ENCODE measurements at regions not wholly inside any gene's neighbourhood (a gene's known extent, or its start where the extent isn't known, plus 50 kb on each side); places are given as distances from the start of the nearest gene placed in this dataset.

- Histone ChIP-seq H3K27me3 (ENCODE audit: control insufficient read depth, insufficient read depth, low read length) (no peaks in the 10 kb centered on the region), H3K27ac (ENCODE audit: insufficient read depth, low read length, poor library complexity, severe bottlenecking) (no peak overlapping the region), H3K4me1 (ENCODE audit: control insufficient read depth, insufficient read depth, low read length, poor library complexity, severe bottlenecking) (no peaks in the 10 kb centered on the region), H3K4me3 (ENCODE audit: low read depth, low read length) (no peak overlapping the region), H3K36me3 (ENCODE audit: control insufficient read depth, insufficient read depth, low read length) (no peaks in the 10 kb centered on the region), H3K9me3 (ENCODE audit: control insufficient read depth in 2 of 2, low read length in 2 of 2) (no peaks in the 10 kb centered on the region)
- no peaks in the 10 kb centered on the region for H3K4me1 Mint-ChIP-seq
- no peaks in the 10 kb centered on the region for H3K27me3 Mint-ChIP-seq
- no peak overlapping the region for H3K4me3 Mint-ChIP-seq
- H3K9me3 Mint-ChIP-seq, result peaks cover 0 to 10% (median 1%) of the 10 kb centered on the region in 7 donors
- no peak for DNase-seq
- ATAC-seq (ENCODE audit: low read depth in 2 of 2), result no peak
- no peaks in the 10 kb centered on the region for H3K36me3 Mint-ChIP-seq
- no peak overlapping the region for H3K27ac Mint-ChIP-seq
These were observed 501.9 kb downstream of the CDK5RAP2 start for GRCh38 chr9:120078112-120078511.

GRCh38 chr9:120071760-120072159, 508.2 kb downstream of the CDK5RAP2 start:
- ATAC-seq (ENCODE audit: low read depth in 2 of 2) (no peak), DNase-seq (no peak)
- Mint-ChIP-seq H3K27ac (no peak overlapping the region), H3K9me3 (no peaks in the 10 kb centered on the region), H3K27me3 (no peaks in the 10 kb centered on the region), H3K36me3 (no peaks in the 10 kb centered on the region), H3K4me3 (no peak overlapping the region), H3K4me1 (no peaks in the 10 kb centered on the region)
- Histone ChIP-seq H3K9me3 (ENCODE audit: control insufficient read depth in 2 of 2, low read length in 2 of 2) (no peaks in the 10 kb centered on the region), H3K27me3 (ENCODE audit: control insufficient read depth, insufficient read depth, low read length) (no peaks in the 10 kb centered on the region), H3K4me3 (ENCODE audit: low read depth, low read length) (no peak overlapping the region), H3K27ac (ENCODE audit: insufficient read depth, low read length, poor library complexity, severe bottlenecking) (no peak overlapping the region), H3K4me1 (ENCODE audit: control insufficient read depth, insufficient read depth, low read length, poor library complexity, severe bottlenecking) (no peaks in the 10 kb centered on the region), H3K36me3 (ENCODE audit: control insufficient read depth, insufficient read depth, low read length) (no peaks in the 10 kb centered on the region)

GRCh38 chr9:120066315-120066714, 513.7 kb downstream of the CDK5RAP2 start:
- H3K36me3 Mint-ChIP-seq, result no peaks in the 10 kb centered on the region
- Histone ChIP-seq H3K36me3 (ENCODE audit: control insufficient read depth, insufficient read depth, low read length) (no peaks in the 10 kb centered on the region), H3K27me3 (ENCODE audit: control insufficient read depth, insufficient read depth, low read length) (no peaks in the 10 kb centered on the region), H3K9me3 (ENCODE audit: control insufficient read depth in 2 of 2, low read length in 2 of 2) (no peaks in the 10 kb centered on the region), H3K4me3 (ENCODE audit: low read depth, low read length) (no peak overlapping the region), H3K27ac (ENCODE audit: insufficient read depth, low read length, poor library complexity, severe bottlenecking) (no peak overlapping the region), H3K4me1 (ENCODE audit: control insufficient read depth, insufficient read depth, low read length, poor library complexity, severe bottlenecking) (no peaks in the 10 kb centered on the region)
- H3K27me3 Mint-ChIP-seq, result no peaks in the 10 kb centered on the region
- ATAC-seq (ENCODE audit: low read depth in 2 of 2) (no peak), DNase-seq (no peak)
- no peak overlapping the region for H3K27ac Mint-ChIP-seq
- no peaks in the 10 kb centered on the region for H3K4me1 Mint-ChIP-seq
- peaks cover 0 to 6% (median 0%) of the 10 kb centered on the region in 7 donors for H3K9me3 Mint-ChIP-seq
- no peak overlapping the region for H3K4me3 Mint-ChIP-seq

GRCh38 chr9:120065151-120065550, 514.8 kb downstream of the CDK5RAP2 start:
- Mint-ChIP-seq H3K9me3 (peaks cover 0 to 6% (median 0%) of the 10 kb centered on the region in 7 donors), H3K27me3 (no peaks in the 10 kb centered on the region), H3K4me3 (no peak overlapping the region), H3K36me3 (no peaks in the 10 kb centered on the region), H3K27ac (no peak overlapping the region), H3K4me1 (no peaks in the 10 kb centered on the region)
- Histone ChIP-seq H3K4me3 (ENCODE audit: low read depth, low read length) (no peak overlapping the region), H3K36me3 (ENCODE audit: control insufficient read depth, insufficient read depth, low read length) (no peaks in the 10 kb centered on the region), H3K27ac (ENCODE audit: insufficient read depth, low read length, poor library complexity, severe bottlenecking) (no peak overlapping the region), H3K27me3 (ENCODE audit: control insufficient read depth, insufficient read depth, low read length) (no peaks in the 10 kb centered on the region), H3K9me3 (ENCODE audit: control insufficient read depth in 2 of 2, low read length in 2 of 2) (no peaks in the 10 kb centered on the region), H3K4me1 (ENCODE audit: control insufficient read depth, insufficient read depth, low read length, poor library complexity, severe bottlenecking) (no peaks in the 10 kb centered on the region)
- DNase-seq (no peak), ATAC-seq (ENCODE audit: low read depth in 2 of 2) (no peak)

- Histone ChIP-seq H3K4me3 (ENCODE audit: low read depth, low read length) (no peak overlapping the region), H3K9me3 (ENCODE audit: control insufficient read depth in 2 of 2, low read length in 2 of 2) (no peaks in the 10 kb centered on the region), H3K27ac (ENCODE audit: insufficient read depth, low read length, poor library complexity, severe bottlenecking) (no peak overlapping the region), H3K4me1 (ENCODE audit: control insufficient read depth, insufficient read depth, low read length, poor library complexity, severe bottlenecking) (no peaks in the 10 kb centered on the region), H3K27me3 (ENCODE audit: control insufficient read depth, insufficient read depth, low read length) (no peaks in the 10 kb centered on the region), H3K36me3 (ENCODE audit: control insufficient read depth, insufficient read depth, low read length) (no peaks in the 10 kb centered on the region)
- H3K4me3 Mint-ChIP-seq, result no peak overlapping the region
- H3K27ac Mint-ChIP-seq, result no peak overlapping the region
- H3K36me3 Mint-ChIP-seq, result no peaks in the 10 kb centered on the region
- H3K27me3 Mint-ChIP-seq, result no peaks in the 10 kb centered on the region
- DNase-seq, result no peak
- peaks cover 0 to 9% (median 0%) of the 10 kb centered on the region in 7 donors for H3K9me3 Mint-ChIP-seq
- no peak for ATAC-seq (ENCODE audit: low read depth in 2 of 2)
- H3K4me1 Mint-ChIP-seq, result no peaks in the 10 kb centered on the region
These were observed 535.0 kb downstream of the CDK5RAP2 start for GRCh38 chr9:120045011-120045410.

GRCh38 chr9:120043448-120043847, 536.5 kb downstream of the CDK5RAP2 start:
- Mint-ChIP-seq H3K36me3 (no peaks in the 10 kb centered on the region), H3K4me1 (no peaks in the 10 kb centered on the region), H3K27ac (no peak overlapping the region), H3K4me3 (no peak overlapping the region), H3K27me3 (no peaks in the 10 kb centered on the region), H3K9me3 (peaks cover 0 to 9% (median 0%) of the 10 kb centered on the region in 7 donors)
- DNase-seq (no peak), ATAC-seq (ENCODE audit: low read depth in 2 of 2) (no peak)
- Histone ChIP-seq H3K4me1 (ENCODE audit: control insufficient read depth, insufficient read depth, low read length, poor library complexity, severe bottlenecking) (no peaks in the 10 kb centered on the region), H3K27me3 (ENCODE audit: control insufficient read depth, insufficient read depth, low read length) (no peaks in the 10 kb centered on the region), H3K27ac (ENCODE audit: insufficient read depth, low read length, poor library complexity, severe bottlenecking) (no peak overlapping the region), H3K9me3 (ENCODE audit: control insufficient read depth in 2 of 2, low read length in 2 of 2) (no peaks in the 10 kb centered on the region), H3K36me3 (ENCODE audit: control insufficient read depth, insufficient read depth, low read length) (no peaks in the 10 kb centered on the region), H3K4me3 (ENCODE audit: low read depth, low read length) (no peak overlapping the region)

GRCh38 chr9:120040896-120041295, 539.1 kb downstream of the CDK5RAP2 start:
- no peak overlapping the region for H3K27ac Mint-ChIP-seq
- H3K4me1 ChIP-seq (ENCODE audit: control insufficient read depth, insufficient read depth, low read length, poor library complexity, severe bottlenecking), result no peaks in the 10 kb centered on the region
- H3K4me1 Mint-ChIP-seq, result no peaks in the 10 kb centered on the region
- no peak overlapping the region for H3K27ac ChIP-seq (ENCODE audit: insufficient read depth, low read length, poor library complexity, severe bottlenecking)
- no peaks in the 10 kb centered on the region for H3K27me3 Mint-ChIP-seq
- H3K36me3 ChIP-seq (ENCODE audit: control insufficient read depth, insufficient read depth, low read length), result no peaks in the 10 kb centered on the region
- no peaks in the 10 kb centered on the region for H3K9me3 ChIP-seq (ENCODE audit: control insufficient read depth in 2 of 2, low read length in 2 of 2)
- H3K4me3 ChIP-seq (ENCODE audit: low read depth, low read length), result no peak overlapping the region
- no peak for DNase-seq
- no peaks in the 10 kb centered on the region for H3K36me3 Mint-ChIP-seq
- no peak overlapping the region for H3K4me3 Mint-ChIP-seq
- ATAC-seq (ENCODE audit: low read depth in 2 of 2), result no peak
- H3K27me3 ChIP-seq (ENCODE audit: control insufficient read depth, insufficient read depth, low read length), result no peaks in the 10 kb centered on the region
- H3K9me3 Mint-ChIP-seq, result peaks cover 0 to 7% (median 0%) of the 10 kb centered on the region in 7 donors

GRCh38 chr9:120038342-120038741, 541.6 kb downstream of the CDK5RAP2 start:
- no peak overlapping the region for H3K27ac Mint-ChIP-seq
- H3K4me3 ChIP-seq (ENCODE audit: low read depth, low read length), result no peak overlapping the region
- no peaks in the 10 kb centered on the region for H3K27me3 ChIP-seq (ENCODE audit: control insufficient read depth, insufficient read depth, low read length)
- H3K27me3 Mint-ChIP-seq, result no peaks in the 10 kb centered on the region
- no peaks in the 10 kb centered on the region for H3K4me1 ChIP-seq (ENCODE audit: control insufficient read depth, insufficient read depth, low read length, poor library complexity, severe bottlenecking)
- H3K9me3 ChIP-seq (ENCODE audit: control insufficient read depth in 2 of 2, low read length in 2 of 2), result no peaks in the 10 kb centered on the region
- no peak overlapping the region for H3K4me3 Mint-ChIP-seq
- no peaks in the 10 kb centered on the region for H3K36me3 Mint-ChIP-seq
- H3K36me3 ChIP-seq (ENCODE audit: control insufficient read depth, insufficient read depth, low read length), result no peaks in the 10 kb centered on the region
- peaks cover 0 to 2% (median 0%) of the 10 kb centered on the region in 7 donors for H3K9me3 Mint-ChIP-seq
- no peak for DNase-seq
- H3K27ac ChIP-seq (ENCODE audit: insufficient read depth, low read length, poor library complexity, severe bottlenecking), result no peak overlapping the region
- ATAC-seq (ENCODE audit: low read depth in 2 of 2), result no peak
- no peaks in the 10 kb centered on the region for H3K4me1 Mint-ChIP-seq
